Loucy (cell line): ENCODE measurements at regions not wholly inside any gene's neighbourhood (a gene's known extent, or its start where the extent isn't known, plus 50 kb on each side); places are given as distances from the start of the nearest gene placed in this dataset.

Experiments used
- H2AFZ ChIP-seq: fragments of 200-600 bp; sonication (generic); 2 replicates; pipeline ENCODE4 v1.6.0; 2016; ENCODE audit warnings: antibody characterized with exemption, mild to moderate bottlenecking, low read length, moderate library complexity
- H3F3A ChIP-seq: fragments of 200-600 bp; 2 replicates; pipeline ENCODE4 v1.6.0; 2016; ENCODE audit warnings: antibody characterized with exemption, low read depth, mild to moderate bottlenecking
- H3K27me3 ChIP-seq: fragments of 200-600 bp; sonication (generic); 2 replicates; pipeline ENCODE4 v1.6.1; 2014; ENCODE audit warnings: low read length, mild to moderate bottlenecking; ENCODE audit not compliant: insufficient read depth, poor library complexity, severe bottlenecking
- H3K36me3 ChIP-seq: fragments of 200-600 bp; sonication (generic); 2 replicates; pipeline ENCODE4 v1.6.1; 2016; ENCODE audit warnings: low read length; ENCODE audit not compliant: insufficient read depth
- H3K4me1 ChIP-seq: fragments of 200-600 bp; sonication (generic); 2 replicates; pipeline ENCODE4 v1.5.1; 2014; ENCODE audit warnings: low read length, mild to moderate bottlenecking; ENCODE audit not compliant: insufficient read depth, poor library complexity, severe bottlenecking
- H3K4me2 ChIP-seq: fragments of 200-600 bp; sonication (generic); 2 replicates; pipeline ENCODE4 v1.6.0; 2014; ENCODE audit warnings: antibody characterized with exemption, low read length, low read depth, mild to moderate bottlenecking; ENCODE audit not compliant: poor library complexity, severe bottlenecking
- H3K4me3 ChIP-seq: fragments of 200-600 bp; sonication (generic); 2 replicates; pipeline ENCODE4 v1.5.1; 2014; ENCODE audit warnings: low read length, mild to moderate bottlenecking, mixed read lengths; ENCODE audit not compliant: poor library complexity, severe bottlenecking
- H3K79me2 ChIP-seq: fragments of 200-600 bp; sonication (generic); 2 replicates; pipeline ENCODE4 v1.6.1; 2014; ENCODE audit warnings: low read length; ENCODE audit not compliant: insufficient read depth
- H3K9ac ChIP-seq: fragments of 200-600 bp; sonication (generic); 2 replicates; pipeline ENCODE4 v1.6.0; 2014; ENCODE audit warnings: mild to moderate bottlenecking, low read depth, low read length, moderate library complexity; ENCODE audit not compliant: poor library complexity, severe bottlenecking
- H3K9me2 ChIP-seq: fragments of 200-600 bp; sonication (generic); replicated peaks from 2 replicates; pipeline ENCODE4 v1.6.1; 2016; ENCODE audit warnings: low read depth, low read length, mixed read lengths
- H3K9me3 ChIP-seq: fragments of 200-600 bp; sonication (generic); 2 replicates; pipeline ENCODE4 v1.6.1; 2014; ENCODE audit warnings: mild to moderate bottlenecking, antibody characterized with exemption, low read length, low read depth; ENCODE audit not compliant: insufficient read depth
- H4K20me1 ChIP-seq: fragments of 200-600 bp; sonication (generic); 2 replicates; pipeline ENCODE4 v1.6.0; 2014; ENCODE audit warnings: antibody characterized with exemption, low read length, mild to moderate bottlenecking; ENCODE audit not compliant: insufficient read depth, poor library complexity, severe bottlenecking
- EZH2phosphoT487 ChIP-seq: fragments of 200-600 bp; IDR thresholded peaks from 2 replicates; pipeline ENCODE4 v1.6.1; 2018; ENCODE audit warnings: antibody characterized with exemption, mild to moderate bottlenecking, moderate library complexity, borderline replicate concordance
- TF ChIP-seq, protein P1 (sequence below): fragments of 200-600 bp; sonication (generic); conservative IDR thresholded peaks from 2 replicates; pipeline ENCODE4 v1.5.1; 2014; ENCODE audit warnings: mild to moderate bottlenecking, antibody characterized with exemption, low read length

DNA sequence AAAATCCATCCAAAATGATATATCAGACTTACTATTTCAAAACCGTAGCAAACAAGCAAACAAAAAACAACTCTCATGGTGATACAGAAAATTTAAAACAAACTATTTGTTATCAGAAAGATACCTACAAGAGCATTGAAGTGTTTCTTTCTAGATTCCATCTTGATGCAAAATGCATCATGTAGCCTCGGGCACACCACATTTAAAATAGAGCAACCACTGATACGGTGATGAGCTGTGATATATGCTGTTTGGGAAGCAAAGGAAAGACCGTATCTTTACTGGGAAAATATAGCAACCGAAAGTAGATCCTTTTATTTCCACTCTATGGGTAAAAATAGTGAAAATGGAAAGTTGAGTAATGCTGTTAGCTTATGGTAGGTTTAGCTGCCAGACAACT lies 892.0 kb downstream of the GATA3 start:
- Histone ChIP-seq H3K9ac (no peak overlapping the region), H3K4me3 (no peak overlapping the region), H2AFZ (no peak overlapping the region), H3K79me2 (no peaks in the 10 kb centered on the region), H3K9me2 (no peaks in the 10 kb centered on the region), H3K27me3 (no peaks in the 10 kb centered on the region), H3K4me1 (no peaks in the 10 kb centered on the region), H3F3A (no peaks in the 10 kb centered on the region), H4K20me1 (no peaks in the 10 kb centered on the region), H3K4me2 (no peak overlapping the region), H3K36me3 (no peaks in the 10 kb centered on the region), H3K9me3 (no peaks in the 10 kb centered on the region)
- TF ChIP-seq, protein P1, sequence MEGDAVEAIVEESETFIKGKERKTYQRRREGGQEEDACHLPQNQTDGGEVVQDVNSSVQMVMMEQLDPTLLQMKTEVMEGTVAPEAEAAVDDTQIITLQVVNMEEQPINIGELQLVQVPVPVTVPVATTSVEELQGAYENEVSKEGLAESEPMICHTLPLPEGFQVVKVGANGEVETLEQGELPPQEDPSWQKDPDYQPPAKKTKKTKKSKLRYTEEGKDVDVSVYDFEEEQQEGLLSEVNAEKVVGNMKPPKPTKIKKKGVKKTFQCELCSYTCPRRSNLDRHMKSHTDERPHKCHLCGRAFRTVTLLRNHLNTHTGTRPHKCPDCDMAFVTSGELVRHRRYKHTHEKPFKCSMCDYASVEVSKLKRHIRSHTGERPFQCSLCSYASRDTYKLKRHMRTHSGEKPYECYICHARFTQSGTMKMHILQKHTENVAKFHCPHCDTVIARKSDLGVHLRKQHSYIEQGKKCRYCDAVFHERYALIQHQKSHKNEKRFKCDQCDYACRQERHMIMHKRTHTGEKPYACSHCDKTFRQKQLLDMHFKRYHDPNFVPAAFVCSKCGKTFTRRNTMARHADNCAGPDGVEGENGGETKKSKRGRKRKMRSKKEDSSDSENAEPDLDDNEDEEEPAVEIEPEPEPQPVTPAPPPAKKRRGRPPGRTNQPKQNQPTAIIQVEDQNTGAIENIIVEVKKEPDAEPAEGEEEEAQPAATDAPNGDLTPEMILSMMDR, result no peak
- no peak for TF ChIP-seq EZH2phosphoT487

DNA sequence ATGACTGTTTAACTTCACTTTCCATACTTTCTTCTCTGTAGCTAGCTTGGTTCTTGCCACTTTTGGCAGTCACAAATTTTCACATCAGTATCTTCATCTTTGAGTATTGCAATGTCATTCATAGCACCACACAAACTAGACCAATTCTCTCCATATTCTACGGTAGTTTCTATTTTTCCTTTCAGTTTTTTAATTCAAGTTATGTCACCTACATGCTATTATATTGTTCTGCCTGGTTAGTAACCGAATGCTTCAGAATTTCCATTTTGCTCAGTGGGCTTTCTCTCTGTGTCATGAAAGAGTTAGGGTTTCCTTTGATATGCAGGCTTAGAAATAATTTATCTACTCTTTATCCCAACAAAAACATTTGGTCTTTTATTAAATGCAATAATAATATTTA lies 896.5 kb downstream of the GATA3 start:
- Histone ChIP-seq H3K4me3 (no peak overlapping the region), H3K9me2 (no peaks in the 10 kb centered on the region), H3K9me3 (no peaks in the 10 kb centered on the region), H3K4me1 (no peaks in the 10 kb centered on the region), H3K9ac (no peak overlapping the region), H3K27me3 (no peaks in the 10 kb centered on the region), H2AFZ (no peak overlapping the region), H4K20me1 (no peaks in the 10 kb centered on the region), H3K36me3 (no peaks in the 10 kb centered on the region), H3F3A (no peaks in the 10 kb centered on the region), H3K79me2 (no peaks in the 10 kb centered on the region), H3K4me2 (no peak overlapping the region)
- TF ChIP-seq, protein P1, result no peak
- TF ChIP-seq EZH2phosphoT487, result no peak

DNA sequence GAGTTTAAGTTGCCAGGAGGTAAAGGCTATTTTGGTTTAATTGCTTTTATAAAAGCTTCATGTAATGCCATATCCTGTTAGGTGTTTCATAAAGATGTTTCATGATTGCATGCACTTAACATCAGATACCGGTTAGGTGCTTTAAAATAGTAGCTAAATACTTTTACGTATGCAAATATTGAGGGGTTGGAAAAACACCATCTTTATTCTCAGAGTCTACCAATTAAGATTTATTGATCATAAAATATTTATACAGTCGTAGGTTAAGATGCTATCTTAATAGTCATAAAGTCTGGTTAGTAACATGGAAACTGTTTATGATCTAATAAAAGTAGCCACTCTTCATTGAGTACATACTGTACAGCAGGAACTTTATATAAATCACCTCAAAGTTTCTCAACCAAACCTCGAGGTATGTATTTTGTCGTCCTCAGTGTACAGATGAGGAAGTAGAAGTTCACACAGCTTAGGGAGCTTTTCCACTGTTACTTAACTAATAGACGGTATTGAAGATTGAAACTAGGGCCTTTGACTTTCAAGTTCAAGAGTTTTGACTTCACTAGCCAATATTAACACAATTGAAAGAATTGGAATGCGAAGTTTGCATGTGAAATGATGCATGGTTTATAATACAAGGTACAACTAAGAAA lies 897.1 kb downstream of the GATA3 start:
- Histone ChIP-seq H3K4me1 (no peaks in the 10 kb centered on the region), H3K9me3 (no peaks in the 10 kb centered on the region), H4K20me1 (no peaks in the 10 kb centered on the region), H3K4me2 (no peak overlapping the region), H3F3A (no peaks in the 10 kb centered on the region), H3K4me3 (no peak overlapping the region), H3K9me2 (no peaks in the 10 kb centered on the region), H3K9ac (no peak overlapping the region), H3K27me3 (no peaks in the 10 kb centered on the region), H2AFZ (no peak overlapping the region), H3K79me2 (no peaks in the 10 kb centered on the region), H3K36me3 (no peaks in the 10 kb centered on the region)
- TF ChIP-seq, protein P1, result no peak
- no peak for TF ChIP-seq EZH2phosphoT487
